NCI-H748 treated with DMSO at 0.1 percent for 48 hours (cell line): ENCODE measurements at regions not wholly inside any gene's neighbourhood (a gene's known extent, or its start where the extent isn't known, plus 50 kb on each side); places are given as distances from the start of the nearest gene placed in this dataset.
A peak's percentile ranks its signal among the peaks of the same experiment; 100 is the strongest.

ENCODE experiments used
- DNase-seq: peaks from one replicate; lab custom pipeline; 2025; lab: John Stamatoyannopoulos, UW

GRCh38 chr11:104655066-104655465 is 243.2 kb downstream of the CASP12 start:
- no peak for DNase-seq

GRCh38 chr11:104654181-104654813 is 244.0 kb downstream of the CASP12 start:
- DNase-seq = no peak

GRCh38 chr11:104653407-104653806 is 244.9 kb downstream of the CASP12 start:
- no peak for DNase-seq

- DNase-seq = no peak
Measured at GRCh38 chr11:104652996-104653395, 245.3 kb downstream of the CASP12 start.

- DNase-seq = no peak
Measured at GRCh38 chr11:104650234-104650633, 248.0 kb downstream of the CASP12 start.

GRCh38 chr11:104649002-104649401 is 249.3 kb downstream of the CASP12 start:
- no peak for DNase-seq

- no peak for DNase-seq
Measured at GRCh38 chr11:104645261-104646222, 252.7 kb downstream of the CASP12 start.

GRCh38 chr11:104637662-104638170 is 260.5 kb downstream of the CASP12 start:
- no peak for DNase-seq

- no peak for DNase-seq
Measured at GRCh38 chr11:104633226-104633625, 265.0 kb downstream of the CASP12 start.

- DNase-seq = no peak
Measured at GRCh38 chr11:104630352-104630751, 267.9 kb downstream of the CASP12 start.

- DNase-seq = no peak
Measured at GRCh38 chr11:104625246-104625645, 273.0 kb downstream of the CASP12 start.

- no peak for DNase-seq
Measured at GRCh38 chr11:104624021-104624420, 274.2 kb downstream of the CASP12 start.

- no peak for DNase-seq
Measured at GRCh38 chr11:104623518-104623917, 274.7 kb downstream of the CASP12 start.

GRCh38 chr11:104620991-104621390 is 277.3 kb downstream of the CASP12 start:
- no peak for DNase-seq

- DNase-seq = no peak
Measured at GRCh38 chr11:104619751-104620150, 278.5 kb downstream of the CASP12 start.

- no peak for DNase-seq
Measured at GRCh38 chr11:104618954-104619353, 279.3 kb downstream of the CASP12 start.

- DNase-seq = no peak
Measured at GRCh38 chr11:104614961-104615360, 283.3 kb downstream of the CASP12 start.

- no peak for DNase-seq
Measured at GRCh38 chr11:104614117-104614680, 284.1 kb downstream of the CASP12 start.

- no peak for DNase-seq
Measured at GRCh38 chr11:104610635-104611034, 287.6 kb downstream of the CASP12 start.

- DNase-seq = peak; percentile 13
Measured at GRCh38 chr11:104609311-104610085, 288.8 kb downstream of the CASP12 start.

GRCh38 chr11:104602643-104603042 is 295.6 kb downstream of the CASP12 start:
- DNase-seq = no peak
